HEK293T (cell line): ENCODE measurements at regions not wholly inside any gene's neighbourhood (a gene's known extent, or its start where the extent isn't known, plus 50 kb on each side); places are given as distances from the start of the nearest gene placed in this dataset.

Experiments used
- CTCF ChIA-PET: fragments of 350-600 bp; formaldehyde crosslinking; extraction: SDS; loops from one replicate; lab custom pipeline; 2021; ENCODE audit warnings: antibody characterized with exemption, inconsistent platforms; lab: Yijun Ruan, JAX
- POLR2A ChIA-PET: fragments of 350-600 bp; formaldehyde crosslinking; extraction: SDS; loops from one replicate; lab custom pipeline; 2020; ENCODE audit warnings: antibody characterized with exemption, inconsistent platforms; lab: Yijun Ruan, JAX
- DNase-seq: peaks from one replicate; pipeline ENCODE4 v3.0.0; 2012; ENCODE audit warnings: mixed read lengths; ENCODE audit errors: extremely low spot score
- ARNT ChIP-seq: fragments of 450-650 bp; IDR thresholded peaks from 2 replicates; pipeline ENCODE4 v1.6.1; 2017; ENCODE audit warnings: mild to moderate bottlenecking
- BHLHE40 ChIP-seq: fragments of 450-650 bp; IDR thresholded peaks from 2 replicates; pipeline ENCODE4 v1.6.1; 2016; ENCODE audit warnings: mild to moderate bottlenecking, moderate library complexity, borderline replicate concordance
- CTBP1 ChIP-seq: fragments of 450-650 bp; IDR thresholded peaks from 2 replicates; pipeline ENCODE4 v1.6.1; 2016; ENCODE audit warnings: borderline replicate concordance
- ELF4 ChIP-seq: fragments of 450-650 bp; IDR thresholded peaks from 2 replicates; pipeline ENCODE4 v1.6.1; 2017; ENCODE audit warnings: antibody characterized with exemption
- FOXA1 ChIP-seq: fragments of 450-650 bp; IDR thresholded peaks from 2 replicates; pipeline ENCODE4 v1.6.1; 2016; ENCODE audit warnings: mild to moderate bottlenecking
- FOXK2 ChIP-seq: fragments of 450-650 bp; IDR thresholded peaks from 2 replicates; pipeline ENCODE4 v1.6.1; 2016; ENCODE audit warnings: mild to moderate bottlenecking
- FOXM1 ChIP-seq: fragments of 450-650 bp; IDR thresholded peaks from 2 replicates; pipeline ENCODE4 v1.6.1; 2017; ENCODE audit warnings: mild to moderate bottlenecking, borderline replicate concordance
- HDGF ChIP-seq: fragments of 450-650 bp; IDR thresholded peaks from 2 replicates; pipeline ENCODE4 v1.6.1; 2017; ENCODE audit warnings: antibody characterized with exemption, borderline replicate concordance
- L3MBTL2 ChIP-seq: fragments of 450-650 bp; conservative IDR thresholded peaks from 2 replicates; pipeline ENCODE4 v1.6.1; 2016; ENCODE audit warnings: mild to moderate bottlenecking
- LEF1 ChIP-seq: fragments of 450-650 bp; IDR thresholded peaks from 2 replicates; pipeline ENCODE4 v1.6.1; 2017; ENCODE audit warnings: mild to moderate bottlenecking, borderline replicate concordance
- NFRKB ChIP-seq: fragments of 450-650 bp; IDR thresholded peaks from 2 replicates; pipeline ENCODE4 v1.6.1; 2016; ENCODE audit warnings: mild to moderate bottlenecking, moderate library complexity
- PKNOX1 ChIP-seq: fragments of 450-650 bp; IDR thresholded peaks from 2 replicates; pipeline ENCODE4 v1.6.1; 2016
- SP1 ChIP-seq: fragments of 450-650 bp; IDR thresholded peaks from 2 replicates; pipeline ENCODE4 v1.6.1; 2017
- SUZ12 ChIP-seq: fragments of 450-650 bp; IDR thresholded peaks from 2 replicates; pipeline ENCODE4 v1.6.1; 2016; ENCODE audit warnings: mild to moderate bottlenecking
- TARDBP ChIP-seq: fragments of 450-650 bp; IDR thresholded peaks from 2 replicates; pipeline ENCODE4 v1.6.1; 2016
- ZNF384 ChIP-seq: fragments of 450-650 bp; IDR thresholded peaks from 2 replicates; pipeline ENCODE4 v1.6.1; 2016

GRCh38 chr4:38547052-38547451 is 116.9 kb upstream of the KLF3 start:
- TF ChIP-seq ARNT (no peak), NFRKB (no peak), BHLHE40 (no peak), CTBP1 (no peak), FOXK2 (no peak)
- DNase-seq = no peak
- ChIA-PET POLR2A (no interaction called here), CTCF (no interaction called here)

- ChIA-PET CTCF (no interaction called here), POLR2A (no interaction called here)
- TF ChIP-seq HDGF (no peak), LEF1 (no peak), SUZ12 (no peak), ARNT (no peak), PKNOX1 (no peak)
- DNase-seq = no peak
Measured at GRCh38 chr4:38548256-38548655, 115.7 kb upstream of the KLF3 start.

- ChIA-PET POLR2A (no interaction called here), CTCF (no interaction called here)
- DNase-seq = no peak
- no peak for TF ChIP-seq ARNT
- TF ChIP-seq PKNOX1 = no peak
Measured at GRCh38 chr4:38559374-38559773, 104.6 kb upstream of the KLF3 start.

GRCh38 chr4:38560340-38560739 is 103.7 kb upstream of the KLF3 start:
- ChIA-PET CTCF (no interaction called here), POLR2A (no interaction called here)
- no peak for TF ChIP-seq NFRKB
- TF ChIP-seq TARDBP = no peak
- no peak for TF ChIP-seq L3MBTL2
- no peak for TF ChIP-seq ELF4
- no peak for TF ChIP-seq ARNT
- no peak for TF ChIP-seq SP1
- TF ChIP-seq PKNOX1 = no peak
- no peak for TF ChIP-seq BHLHE40
- no peak for TF ChIP-seq HDGF
- TF ChIP-seq LEF1 = no peak
- no peak for TF ChIP-seq SUZ12
- TF ChIP-seq FOXA1 = no peak
- TF ChIP-seq FOXM1 = no peak
- no peak for TF ChIP-seq FOXK2
- no peak for TF ChIP-seq ZNF384
- TF ChIP-seq CTBP1 = no peak
- DNase-seq = no peak

- ChIA-PET POLR2A (no interaction called here), CTCF (no interaction called here)
- no peak for DNase-seq
- no peak for TF ChIP-seq PKNOX1
- TF ChIP-seq TARDBP = no peak
- no peak for TF ChIP-seq HDGF
- no peak for TF ChIP-seq BHLHE40
Measured at GRCh38 chr4:38560768-38561558, 103.0 kb upstream of the KLF3 start.

- ChIA-PET POLR2A (no interaction called here), CTCF (interaction anchor here (0.7 kb wide), 1 partner anchor 38 kb away, joined by 3 read pairs; no protein-coding TSS in a partner anchor)
- TF ChIP-seq TARDBP (no peak), FOXA1 (no peak), PKNOX1 (no peak), ELF4 (no peak), LEF1 (no peak), NFRKB (no peak), FOXK2 (no peak), SUZ12 (no peak), L3MBTL2 (no peak), HDGF (no peak), SP1 (no peak), BHLHE40 (no peak), ZNF384 (no peak)
- DNase-seq = no peak
Measured at GRCh38 chr4:38562751-38563198, 101.2 kb upstream of the KLF3 start.
